ENCODE measurements at regions not wholly inside any gene's neighbourhood (a gene's known extent, or its start where the extent isn't known, plus 50 kb on each side); places are given as distances from the start of the nearest gene placed in this dataset.

DNA sequence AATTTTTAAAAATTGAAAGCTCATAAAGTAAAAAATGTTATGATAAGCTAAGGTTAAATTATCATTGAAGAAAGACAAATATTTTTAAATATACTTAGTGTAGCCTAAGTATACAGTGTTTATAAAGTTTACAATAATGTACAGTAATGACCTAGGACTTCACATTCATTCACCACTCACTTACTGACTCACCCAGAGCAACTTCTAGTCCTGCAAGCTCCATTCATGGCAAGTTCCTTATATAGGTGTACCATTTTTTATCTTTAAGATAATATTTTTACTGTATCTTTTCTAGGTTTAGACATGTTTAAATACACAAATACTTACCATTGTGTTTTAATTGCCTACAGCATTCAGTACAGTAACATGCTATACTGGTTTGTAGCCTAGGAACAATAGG is 112.3 kb upstream of the RADX start:
- DNase-seq (no peak), ATAC-seq (no peak)
- intact Hi-C loops (cut with micrococcal nuclease) = no loop called here
- Histone ChIP-seq H3F3A (ENCODE audit: low read length, unreplicated experiment) (no peaks in the 10 kb centered on the region), H3K4me2 (ENCODE audit: low read length) (no peak overlapping the region), H3K36me3 (ENCODE audit: low read depth, low read length) (no peaks in the 10 kb centered on the region), H3K9me2 (replicated peaks; ENCODE audit: low read length) (no peaks in the 10 kb centered on the region), H2AFZ (ENCODE audit: low read length) (no peak overlapping the region), H3K9me3 (ENCODE audit: low read length) (no peaks in the 10 kb centered on the region), H3K4me1 (ENCODE audit: insufficient read depth, low read length) (no peaks in the 10 kb centered on the region), H3K27ac (ENCODE audit: low read length) (no peak overlapping the region), H4K20me1 (ENCODE audit: low read length) (no peaks in the 10 kb centered on the region), H3K4me3 (ENCODE audit: low read length) (no peak overlapping the region), H3K27me3 (ENCODE audit: low read length) (no peaks in the 10 kb centered on the region), H3K79me2 (ENCODE audit: low read length) (no peaks in the 10 kb centered on the region), H3K9ac (ENCODE audit: low read length) (no peak overlapping the region)
- no TSS peak for BruUV-seq (replicated peaks)
- ChIA-PET CTCF (no interaction called here), POLR2A (ENCODE audit: unreplicated experiment) (no interaction called here)
- TF ChIP-seq EZH2phosphoT487 (IDR thresholded peaks at IDR 0.05; ENCODE audit: borderline replicate concordance, low read length) = no peak
- TF ChIP-seq, protein P1, sequence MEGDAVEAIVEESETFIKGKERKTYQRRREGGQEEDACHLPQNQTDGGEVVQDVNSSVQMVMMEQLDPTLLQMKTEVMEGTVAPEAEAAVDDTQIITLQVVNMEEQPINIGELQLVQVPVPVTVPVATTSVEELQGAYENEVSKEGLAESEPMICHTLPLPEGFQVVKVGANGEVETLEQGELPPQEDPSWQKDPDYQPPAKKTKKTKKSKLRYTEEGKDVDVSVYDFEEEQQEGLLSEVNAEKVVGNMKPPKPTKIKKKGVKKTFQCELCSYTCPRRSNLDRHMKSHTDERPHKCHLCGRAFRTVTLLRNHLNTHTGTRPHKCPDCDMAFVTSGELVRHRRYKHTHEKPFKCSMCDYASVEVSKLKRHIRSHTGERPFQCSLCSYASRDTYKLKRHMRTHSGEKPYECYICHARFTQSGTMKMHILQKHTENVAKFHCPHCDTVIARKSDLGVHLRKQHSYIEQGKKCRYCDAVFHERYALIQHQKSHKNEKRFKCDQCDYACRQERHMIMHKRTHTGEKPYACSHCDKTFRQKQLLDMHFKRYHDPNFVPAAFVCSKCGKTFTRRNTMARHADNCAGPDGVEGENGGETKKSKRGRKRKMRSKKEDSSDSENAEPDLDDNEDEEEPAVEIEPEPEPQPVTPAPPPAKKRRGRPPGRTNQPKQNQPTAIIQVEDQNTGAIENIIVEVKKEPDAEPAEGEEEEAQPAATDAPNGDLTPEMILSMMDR (conservative IDR thresholded peaks at IDR 0.05; ENCODE audit: low read depth, low read length) = no peak

DNA sequence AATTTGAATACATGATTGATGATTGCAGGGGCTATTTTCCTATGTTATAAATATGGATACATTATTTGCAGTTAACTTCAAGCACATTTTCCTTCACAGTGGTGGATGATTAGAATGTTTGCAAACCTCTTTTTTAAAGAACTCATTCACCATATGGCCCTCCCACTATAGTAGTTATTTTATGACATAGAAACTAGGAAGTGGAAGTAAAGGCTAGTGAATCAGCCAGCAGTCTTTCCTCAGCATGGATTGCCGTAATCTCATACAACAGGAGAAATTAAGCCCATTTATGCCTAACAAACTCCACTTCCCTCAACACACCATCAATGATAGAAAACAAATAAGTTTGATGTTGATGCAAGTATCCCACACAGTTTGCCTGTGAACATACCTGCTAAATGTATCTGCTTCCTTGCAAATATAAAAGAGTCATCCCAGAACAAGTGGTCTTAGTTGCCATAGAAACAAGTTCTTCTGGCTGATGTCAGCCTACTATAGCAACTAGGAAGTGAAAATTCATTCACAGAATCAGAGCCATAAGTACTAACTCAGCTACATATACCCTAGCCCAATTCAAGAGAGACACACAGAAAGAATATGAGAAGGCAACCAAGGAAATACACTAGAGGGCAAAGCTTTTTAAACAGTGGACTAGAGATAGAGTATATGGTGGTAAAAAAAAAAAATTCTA is 100.9 kb upstream of the RADX start:
- ChIA-PET POLR2A (ENCODE audit: unreplicated experiment) (no interaction called here), CTCF (no interaction called here)
- DNase-seq (no peak), ATAC-seq (no peak)
- intact Hi-C loops (cut with micrococcal nuclease) = no loop called here
- BruUV-seq (replicated peaks) = no TSS peak
- TF ChIP-seq EZH2 (IDR thresholded peaks at IDR 0.05; ENCODE audit: low read length, unreplicated experiment) = no peak
- no peak for TF ChIP-seq EZH2phosphoT487 (IDR thresholded peaks at IDR 0.05; ENCODE audit: borderline replicate concordance, low read length)
- TF ChIP-seq, protein P1 (conservative IDR thresholded peaks at IDR 0.05; ENCODE audit: low read depth, low read length) = no peak
- Histone ChIP-seq H3K27ac (ENCODE audit: low read length) (no peak overlapping the region), H3K79me2 (ENCODE audit: low read length) (no peaks in the 10 kb centered on the region), H3K27me3 (ENCODE audit: low read length) (no peaks in the 10 kb centered on the region), H3F3A (ENCODE audit: low read length, unreplicated experiment) (no peaks in the 10 kb centered on the region), H3K9ac (ENCODE audit: low read length) (no peak overlapping the region), H4K20me1 (ENCODE audit: low read length) (no peaks in the 10 kb centered on the region), H3K9me3 (ENCODE audit: low read length) (no peaks in the 10 kb centered on the region), H3K9me2 (replicated peaks; ENCODE audit: low read length) (no peaks in the 10 kb centered on the region), H2AFZ (ENCODE audit: low read length) (no peak overlapping the region), H3K4me2 (ENCODE audit: low read length) (no peak overlapping the region), H3K4me3 (ENCODE audit: low read length) (no peak overlapping the region), H3K36me3 (ENCODE audit: low read depth, low read length) (no peaks in the 10 kb centered on the region), H3K4me1 (ENCODE audit: insufficient read depth, low read length) (no peaks in the 10 kb centered on the region)

All from PC-3 (cell line).